HG03520 (cell line): ENCODE measurements at regions not wholly inside any gene's neighbourhood (a gene's known extent, or its start where the extent isn't known, plus 50 kb on each side); places are given as distances from the start of the nearest gene placed in this dataset.
"Not testable (repeated sequence)": the region's sequence is repeated elsewhere in the genome, so short reads cannot be mapped to it uniquely, and the experiment has no call there.

ENCODE experiments used
- ATAC-seq: cut with Tn5 transposase; IDR thresholded peaks from one replicate; pipeline ENCODE4 v1.9.1; 2021; ENCODE audit warnings: mild to moderate bottlenecking, moderate library complexity; ENCODE audit not compliant: unreplicated experiment

GRCh38 chr4:19266566-19266965 lies 985.1 kb upstream of the SLIT2 start:
- no peak for ATAC-seq

GRCh38 chr4:19262467-19262866 lies 989.2 kb upstream of the SLIT2 start:
- no peak for ATAC-seq

- no peak for ATAC-seq
These were observed 991.4 kb upstream of the SLIT2 start for GRCh38 chr4:19260346-19260745.

GRCh38 chr4:19259920-19260319 lies 991.8 kb upstream of the SLIT2 start:
- ATAC-seq, result no peak

GRCh38 chr4:19256823-19257222 lies 994.9 kb upstream of the SLIT2 start:
- ATAC-seq, result no peak

GRCh38 chr4:19254486-19254885 lies 997.2 kb upstream of the SLIT2 start:
- no peak for ATAC-seq

GRCh38 chr4:19248023-19248422 lies 1003.7 kb upstream of the SLIT2 start:
- no peak for ATAC-seq

- no peak for ATAC-seq
These were observed 1009.8 kb upstream of the SLIT2 start for GRCh38 chr4:19241895-19242294.

- ATAC-seq, result no peak
These were observed 1012.1 kb upstream of the SLIT2 start for GRCh38 chr4:19239565-19239964.

GRCh38 chr4:19236473-19236872 lies 1015.2 kb upstream of the SLIT2 start:
- ATAC-seq, result no peak

- ATAC-seq, result no peak
These were observed 1020.7 kb upstream of the SLIT2 start for GRCh38 chr4:19230906-19231545.

GRCh38 chr4:19227701-19228100 lies 1024.0 kb upstream of the SLIT2 start:
- no peak for ATAC-seq

- no peak for ATAC-seq
These were observed 1026.9 kb upstream of the SLIT2 start for GRCh38 chr4:19224820-19225219.

- no peak for ATAC-seq
These were observed 1035.2 kb upstream of the SLIT2 start for GRCh38 chr4:19216476-19216875.

- ATAC-seq, result no peak
These were observed 1037.0 kb upstream of the SLIT2 start for GRCh38 chr4:19214591-19215186.

- no peak for ATAC-seq
These were observed 1038.3 kb upstream of the SLIT2 start for GRCh38 chr4:19213388-19213787.

- ATAC-seq, result no peak
These were observed 1045.9 kb upstream of the SLIT2 start for GRCh38 chr4:19205853-19206252.

GRCh38 chr4:19197838-19198237 lies 1053.9 kb upstream of the SLIT2 start:
- not testable (repeated sequence) for ATAC-seq

GRCh38 chr4:19195696-19196095 lies 1056.0 kb upstream of the SLIT2 start:
- no peak for ATAC-seq

- no peak for ATAC-seq
These were observed 1057.0 kb upstream of the SLIT2 start for GRCh38 chr4:19194672-19195071.

GRCh38 chr4:19193274-19193981 lies 1058.3 kb upstream of the SLIT2 start:
- ATAC-seq, result no peak

GRCh38 chr4:19191979-19192650 lies 1059.6 kb upstream of the SLIT2 start:
- ATAC-seq, result no peak
